Hepatocyte (in vitro differentiated cells): ENCODE measurements at regions not wholly inside any gene's neighbourhood (a gene's known extent, or its start where the extent isn't known, plus 50 kb on each side); places are given as distances from the start of the nearest gene placed in this dataset.

Source experiments
- CTCF ChIP-seq: fragments of 200-600 bp; sonication (generic); IDR thresholded peaks from 2 replicates; pipeline ENCODE4 v1.5.1; 2016; ENCODE audit warnings: antibody characterized with exemption, mild to moderate bottlenecking; ENCODE audit not compliant: poor library complexity
- EZH2 ChIP-seq: fragments of 200-600 bp; sonication (generic); IDR thresholded peaks from 2 replicates; pipeline ENCODE4 v1.6.1; 2016; ENCODE audit warnings: antibody characterized with exemption, mild to moderate bottlenecking, borderline replicate concordance
- EZH2phosphoT487 ChIP-seq: fragments of 200-600 bp; sonication (generic); IDR thresholded peaks from one replicate; pipeline ENCODE4 v1.6.1; 2018; ENCODE audit warnings: antibody characterized with exemption, mild to moderate bottlenecking, low read depth, moderate library complexity; ENCODE audit not compliant: unreplicated experiment, severe bottlenecking

GRCh38 chr11:45751430-45751829 lies 53.5 kb upstream of the SLC35C1 start:
- TF ChIP-seq CTCF (no peak), EZH2 (no peak), EZH2phosphoT487 (no peak)
